Smooth muscle cell (in vitro differentiated cells): ENCODE measurements at regions not wholly inside any gene's neighbourhood (a gene's known extent, or its start where the extent isn't known, plus 50 kb on each side); places are given as distances from the start of the nearest gene placed in this dataset.
A peak's percentile ranks its signal among the peaks of the same experiment; 100 is the strongest.

Source experiments
- DNase-seq: peaks from one replicate; lab custom pipeline; 2025; ENCODE audit not compliant: unreplicated experiment; lab: John Stamatoyannopoulos, UW
- H2AFZ ChIP-seq: fragments of 200-600 bp; sonication (generic); 2 replicates; pipeline ENCODE4 v1.6.0; 2016; ENCODE audit warnings: antibody characterized with exemption, low read depth, mild to moderate bottlenecking
- H3F3A ChIP-seq: fragments of 200-600 bp; sonication (generic); 2 replicates; pipeline ENCODE4 v1.6.0; 2017; ENCODE audit warnings: antibody characterized with exemption, low read depth
- H3K27ac ChIP-seq: fragments of 200-600 bp; sonication (generic); 2 replicates; pipeline ENCODE4 v1.5.1; 2016; ENCODE audit warnings: low read depth, mild to moderate bottlenecking
- H3K27me3 ChIP-seq: fragments of 200-600 bp; sonication (generic); 2 replicates; pipeline ENCODE4 v1.6.1; 2016; ENCODE audit warnings: low read depth, mild to moderate bottlenecking
- H3K36me3 ChIP-seq: fragments of 200-600 bp; sonication (generic); 2 replicates; pipeline ENCODE4 v1.5.1; 2016; ENCODE audit warnings: low read depth
- H3K4me1 ChIP-seq: fragments of 200-600 bp; sonication (generic); 2 replicates; pipeline ENCODE4 v1.5.1; 2016; ENCODE audit warnings: low read depth
- H3K4me2 ChIP-seq: fragments of 200-600 bp; sonication (generic); 2 replicates; pipeline ENCODE4 v1.6.0; 2016; ENCODE audit warnings: mild to moderate bottlenecking
- H3K4me3 ChIP-seq: fragments of 200-600 bp; sonication (generic); 2 replicates; pipeline ENCODE4 v1.5.1; 2016; ENCODE audit warnings: mild to moderate bottlenecking
- H3K79me2 ChIP-seq: fragments of 200-600 bp; sonication (generic); 2 replicates; pipeline ENCODE4 v1.6.0; 2016; ENCODE audit warnings: low read depth, mild to moderate bottlenecking
- H3K9ac ChIP-seq: fragments of 200-600 bp; sonication (generic); 2 replicates; pipeline ENCODE4 v1.6.0; 2016; ENCODE audit warnings: low read depth
- H3K9me3 ChIP-seq: fragments of 200-600 bp; sonication (generic); replicated peaks from 2 replicates; pipeline ENCODE4 v1.5.1; 2016; ENCODE audit warnings: low read depth
- H4K20me1 ChIP-seq: fragments of 200-600 bp; sonication (generic); 2 replicates; pipeline ENCODE4 v1.6.0; 2016; ENCODE audit warnings: low read depth
- CTCF ChIP-seq: fragments of 200-600 bp; sonication (generic); IDR thresholded peaks from 2 replicates; pipeline ENCODE4 v1.5.1; 2017; ENCODE audit warnings: borderline replicate concordance, mild to moderate bottlenecking, antibody characterized with exemption; ENCODE audit not compliant: insufficient read depth, poor library complexity, severe bottlenecking
- WGBS: methylation state at CpG from one replicate; pipeline ENCODE4 v1.1.7; 2016; ENCODE audit warnings: low lambda C conversion rate; 5-methylcytosine and 5-hydroxymethylcytosine counted together

GRCh38 chr1:234546387-234546704 lies 63.6 kb downstream of the IRF2BP2 start:
- H3K36me3 ChIP-seq, result no peaks in the 10 kb centered on the region
- H3K4me2 ChIP-seq, result no peak overlapping the region
- no peak for TF ChIP-seq CTCF
- no peak for DNase-seq
- H3K9ac ChIP-seq, result no peak overlapping the region
- H3K4me3 ChIP-seq, result no peak overlapping the region
- no peaks in the 10 kb centered on the region for H4K20me1 ChIP-seq
- peaks cover 18% of the 10 kb centered on the region for H3F3A ChIP-seq
- H3K4me1 ChIP-seq, result peaks cover 14% of the 10 kb centered on the region
- H3K9me3 ChIP-seq, result no peaks in the 10 kb centered on the region
- H2AFZ ChIP-seq, result no peak overlapping the region
- 96% methylated on average over 7 of the region's 7 CpGs for WGBS
- peak overlapping the region; percentile 52 for H3K27ac ChIP-seq
- no peaks in the 10 kb centered on the region for H3K79me2 ChIP-seq
- no peaks in the 10 kb centered on the region for H3K27me3 ChIP-seq

GRCh38 chr1:234545517-234546386 lies 64.2 kb downstream of the IRF2BP2 start:
- 89% methylated on average over 14 of the region's 14 CpGs for WGBS
- DNase-seq, result no peak
- no peaks in the 10 kb centered on the region for H3K79me2 ChIP-seq
- H2AFZ ChIP-seq, result no peak overlapping the region
- H3K9ac ChIP-seq, result no peak overlapping the region
- no peaks in the 10 kb centered on the region for H3K9me3 ChIP-seq
- no peak overlapping the region for H3K4me2 ChIP-seq
- H3F3A ChIP-seq, result peaks cover 15% of the 10 kb centered on the region
- no peak overlapping the region for H3K4me3 ChIP-seq
- TF ChIP-seq CTCF, result no peak
- no peaks in the 10 kb centered on the region for H4K20me1 ChIP-seq
- H3K4me1 ChIP-seq, result peaks cover 14% of the 10 kb centered on the region
- H3K36me3 ChIP-seq, result no peaks in the 10 kb centered on the region
- peak overlapping the region; percentile 88 for H3K27ac ChIP-seq
- no peaks in the 10 kb centered on the region for H3K27me3 ChIP-seq

- TF ChIP-seq CTCF, result no peak
- Histone ChIP-seq H3K4me1 (peaks cover 14% of the 10 kb centered on the region), H3F3A (peaks cover 15% of the 10 kb centered on the region), H3K9ac (peak overlapping the region; percentile 34), H3K27me3 (no peaks in the 10 kb centered on the region), H3K4me2 (peak overlapping the region; percentile 52), H4K20me1 (no peaks in the 10 kb centered on the region), H3K36me3 (no peaks in the 10 kb centered on the region), H2AFZ (no peak overlapping the region), H3K27ac (peak overlapping the region; percentile 88), H3K4me3 (no peak overlapping the region), H3K79me2 (no peaks in the 10 kb centered on the region), H3K9me3 (no peaks in the 10 kb centered on the region)
- 7% methylated on average over 6 of the region's 6 CpGs for WGBS
- DNase-seq, result peak; percentile 70
Observed at GRCh38 chr1:234544087-234544579, 65.2 kb upstream of the TARBP1 start.
